ENCODE measurements at regions not wholly inside any gene's neighbourhood (a gene's known extent, or its start where the extent isn't known, plus 50 kb on each side); places are given as distances from the start of the nearest gene placed in this dataset.

DNA sequence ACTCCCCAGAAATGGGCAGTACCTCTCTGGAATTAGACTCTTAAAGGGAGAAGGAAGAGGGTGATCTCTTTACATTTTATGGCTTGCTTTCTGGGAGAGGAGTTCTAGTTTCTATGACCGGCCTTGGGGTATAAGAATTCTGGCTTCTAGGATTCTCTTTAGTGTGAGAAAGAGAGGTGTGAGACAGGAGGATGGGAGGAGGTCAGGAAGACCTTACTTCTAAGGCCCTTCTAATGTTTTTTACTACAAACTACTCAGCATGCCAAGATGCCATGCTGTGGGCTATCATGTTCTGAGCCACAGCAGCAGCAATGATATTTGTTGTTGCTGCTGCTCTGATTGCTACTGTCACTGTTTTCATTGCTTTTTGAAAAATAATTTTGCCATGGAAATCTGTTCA, 538.3 kb downstream of the SLITRK6 start:
- TF ChIP-seq POLR2A (IDR thresholded peaks at IDR 0.05) = no peak
- TF ChIP-seq, protein P1, sequence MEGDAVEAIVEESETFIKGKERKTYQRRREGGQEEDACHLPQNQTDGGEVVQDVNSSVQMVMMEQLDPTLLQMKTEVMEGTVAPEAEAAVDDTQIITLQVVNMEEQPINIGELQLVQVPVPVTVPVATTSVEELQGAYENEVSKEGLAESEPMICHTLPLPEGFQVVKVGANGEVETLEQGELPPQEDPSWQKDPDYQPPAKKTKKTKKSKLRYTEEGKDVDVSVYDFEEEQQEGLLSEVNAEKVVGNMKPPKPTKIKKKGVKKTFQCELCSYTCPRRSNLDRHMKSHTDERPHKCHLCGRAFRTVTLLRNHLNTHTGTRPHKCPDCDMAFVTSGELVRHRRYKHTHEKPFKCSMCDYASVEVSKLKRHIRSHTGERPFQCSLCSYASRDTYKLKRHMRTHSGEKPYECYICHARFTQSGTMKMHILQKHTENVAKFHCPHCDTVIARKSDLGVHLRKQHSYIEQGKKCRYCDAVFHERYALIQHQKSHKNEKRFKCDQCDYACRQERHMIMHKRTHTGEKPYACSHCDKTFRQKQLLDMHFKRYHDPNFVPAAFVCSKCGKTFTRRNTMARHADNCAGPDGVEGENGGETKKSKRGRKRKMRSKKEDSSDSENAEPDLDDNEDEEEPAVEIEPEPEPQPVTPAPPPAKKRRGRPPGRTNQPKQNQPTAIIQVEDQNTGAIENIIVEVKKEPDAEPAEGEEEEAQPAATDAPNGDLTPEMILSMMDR (IDR thresholded peaks at IDR 0.05) = no peak

Measured in esophagus squamous epithelium (tissue), 4 donors.